Muscle of leg (tissue), 3 donors: ENCODE measurements at regions not wholly inside any gene's neighbourhood (a gene's known extent, or its start where the extent isn't known, plus 50 kb on each side); places are given as distances from the start of the nearest gene placed in this dataset.

Experiments
- DNase-seq: peaks from one replicate; pipeline ENCODE4 v3.0.0; 2013
- H3K27ac ChIP-seq: one replicate; pipeline ENCODE4 v1.5.1; 2013; ENCODE audit warnings: mild to moderate bottlenecking, low read length, control low read depth
- H3K27me3 ChIP-seq: one replicate; pipeline ENCODE4 v1.6.1; 2013; ENCODE audit warnings: low read length; ENCODE audit not compliant: control insufficient read depth, insufficient read depth
- H3K36me3 ChIP-seq: one replicate; pipeline ENCODE4 v1.6.1; 2013; ENCODE audit warnings: low read length; ENCODE audit not compliant: control insufficient read depth, insufficient read depth
- H3K4me1 ChIP-seq: one replicate; pipeline ENCODE4 v1.6.1; 2013; ENCODE audit warnings: low read length; ENCODE audit not compliant: control insufficient read depth, insufficient read depth
- H3K4me3 ChIP-seq: one replicate; pipeline ENCODE4 v1.5.1; 2013; ENCODE audit warnings: low read length, control low read depth
- H3K9me3 ChIP-seq: replicated peaks from 2 replicates; pipeline ENCODE4 v1.6.1; 2013; ENCODE audit warnings: low read depth, low read length; ENCODE audit not compliant: control insufficient read depth
- WGBS: methylation state at CpG from one replicate; pipeline ENCODE4 v1.1.5; 2013; ENCODE audit warnings: missing lambda C conversion rate; ENCODE audit not compliant: insufficient coverage; 5-methylcytosine and 5-hydroxymethylcytosine counted together

GRCh38 chr14:54219261-54220070 lies 177.3 kb upstream of the CDKN3 start:
- Histone ChIP-seq H3K27me3 (peaks cover 24% of the 10 kb centered on the region), H3K27ac (no peak overlapping the region), H3K4me3 (no peak overlapping the region), H3K9me3 (no peaks in the 10 kb centered on the region), H3K36me3 (no peaks in the 10 kb centered on the region), H3K4me1 (peaks cover 10% of the 10 kb centered on the region)
- WGBS: 31% methylated on average over 15 of the region's 35 CpGs
- peak; percentile 38 for DNase-seq

GRCh38 chr14:54220071-54220703 lies 176.6 kb upstream of the CDKN3 start:
- 4% methylated on average over 21 of the region's 28 CpGs for WGBS
- DNase-seq: peak; percentile 50
- Histone ChIP-seq H3K4me1 (peaks cover 10% of the 10 kb centered on the region), H3K4me3 (peak overlapping the region; percentile 26), H3K27ac (no peak overlapping the region), H3K9me3 (no peaks in the 10 kb centered on the region), H3K36me3 (no peaks in the 10 kb centered on the region), H3K27me3 (peaks cover 24% of the 10 kb centered on the region)

GRCh38 chr14:54220704-54221431 lies 175.9 kb upstream of the CDKN3 start:
- Histone ChIP-seq H3K4me1 (peaks cover 10% of the 10 kb centered on the region), H3K27me3 (peaks cover 24% of the 10 kb centered on the region), H3K9me3 (no peaks in the 10 kb centered on the region), H3K4me3 (no peak overlapping the region), H3K27ac (no peak overlapping the region), H3K36me3 (no peaks in the 10 kb centered on the region)
- DNase-seq: no peak
- WGBS: no CpG with 5 or more reads among the region's 5 CpGs

GRCh38 chr14:54221432-54221803 lies 175.4 kb upstream of the CDKN3 start:
- no peak overlapping the region for H3K4me3 ChIP-seq
- H3K36me3 ChIP-seq: no peaks in the 10 kb centered on the region
- H3K27ac ChIP-seq: no peak overlapping the region
- no peaks in the 10 kb centered on the region for H3K9me3 ChIP-seq
- no peak for DNase-seq
- no CpG with 5 or more reads among the region's 3 CpGs for WGBS
- H3K27me3 ChIP-seq: peaks cover 24% of the 10 kb centered on the region
- H3K4me1 ChIP-seq: peaks cover 10% of the 10 kb centered on the region

- 59% methylated on average over 4 of the region's 4 CpGs for WGBS
- Histone ChIP-seq H3K4me1 (peaks cover 10% of the 10 kb centered on the region), H3K27ac (no peak overlapping the region), H3K36me3 (no peaks in the 10 kb centered on the region), H3K9me3 (no peaks in the 10 kb centered on the region), H3K4me3 (no peak overlapping the region), H3K27me3 (peaks cover 24% of the 10 kb centered on the region)
- DNase-seq: no peak
Measured at GRCh38 chr14:54221971-54222370, 174.8 kb upstream of the CDKN3 start.

- no CpG with 5 or more reads among the region's 5 CpGs for WGBS
- DNase-seq: no peak
- Histone ChIP-seq H3K9me3 (peaks cover 2% of the 10 kb centered on the region), H3K36me3 (no peaks in the 10 kb centered on the region), H3K27ac (no peak overlapping the region), H3K4me1 (peaks cover 10% of the 10 kb centered on the region), H3K27me3 (peaks cover 20% of the 10 kb centered on the region), H3K4me3 (no peak overlapping the region)
Measured at GRCh38 chr14:54223831-54224402, 172.9 kb upstream of the CDKN3 start.

- no peaks in the 10 kb centered on the region for H3K36me3 ChIP-seq
- H3K4me1 ChIP-seq: no peaks in the 10 kb centered on the region
- peaks cover 2% of the 10 kb centered on the region for H3K9me3 ChIP-seq
- 17% methylated on average over 1 of the region's 7 CpGs for WGBS
- no peak for DNase-seq
- no peak overlapping the region for H3K27ac ChIP-seq
- H3K27me3 ChIP-seq: peaks cover 6% of the 10 kb centered on the region
- no peak overlapping the region for H3K4me3 ChIP-seq
Measured at GRCh38 chr14:54225457-54226060, 171.2 kb upstream of the CDKN3 start.

GRCh38 chr14:54226103-54226502 lies 170.7 kb upstream of the CDKN3 start:
- Histone ChIP-seq H3K4me1 (no peaks in the 10 kb centered on the region), H3K36me3 (no peaks in the 10 kb centered on the region), H3K27ac (no peak overlapping the region), H3K9me3 (peaks cover 2% of the 10 kb centered on the region), H3K27me3 (peaks cover 6% of the 10 kb centered on the region), H3K4me3 (no peak overlapping the region)
- DNase-seq: no peak
- WGBS: no CpG with 5 or more reads among the region's 2 CpGs

- H3K4me1 ChIP-seq: no peaks in the 10 kb centered on the region
Measured at GRCh38 chr14:54226558-54226957, 170.2 kb upstream of the CDKN3 start.

More at GRCh38 chr14:54226558-54226957, 170.2 kb upstream of the CDKN3 start:
- peaks cover 2% of the 10 kb centered on the region for H3K9me3 ChIP-seq
- no CpG with 5 or more reads among the region's 2 CpGs for WGBS
- no peak for DNase-seq
- H3K36me3 ChIP-seq: no peaks in the 10 kb centered on the region
- H3K27me3 ChIP-seq: peaks cover 6% of the 10 kb centered on the region
- no peak overlapping the region for H3K4me3 ChIP-seq
- H3K27ac ChIP-seq: no peak overlapping the region
